ENCODE measurements at regions not wholly inside any gene's neighbourhood (a gene's known extent, or its start where the extent isn't known, plus 50 kb on each side); places are given as distances from the start of the nearest gene placed in this dataset.

DNA sequence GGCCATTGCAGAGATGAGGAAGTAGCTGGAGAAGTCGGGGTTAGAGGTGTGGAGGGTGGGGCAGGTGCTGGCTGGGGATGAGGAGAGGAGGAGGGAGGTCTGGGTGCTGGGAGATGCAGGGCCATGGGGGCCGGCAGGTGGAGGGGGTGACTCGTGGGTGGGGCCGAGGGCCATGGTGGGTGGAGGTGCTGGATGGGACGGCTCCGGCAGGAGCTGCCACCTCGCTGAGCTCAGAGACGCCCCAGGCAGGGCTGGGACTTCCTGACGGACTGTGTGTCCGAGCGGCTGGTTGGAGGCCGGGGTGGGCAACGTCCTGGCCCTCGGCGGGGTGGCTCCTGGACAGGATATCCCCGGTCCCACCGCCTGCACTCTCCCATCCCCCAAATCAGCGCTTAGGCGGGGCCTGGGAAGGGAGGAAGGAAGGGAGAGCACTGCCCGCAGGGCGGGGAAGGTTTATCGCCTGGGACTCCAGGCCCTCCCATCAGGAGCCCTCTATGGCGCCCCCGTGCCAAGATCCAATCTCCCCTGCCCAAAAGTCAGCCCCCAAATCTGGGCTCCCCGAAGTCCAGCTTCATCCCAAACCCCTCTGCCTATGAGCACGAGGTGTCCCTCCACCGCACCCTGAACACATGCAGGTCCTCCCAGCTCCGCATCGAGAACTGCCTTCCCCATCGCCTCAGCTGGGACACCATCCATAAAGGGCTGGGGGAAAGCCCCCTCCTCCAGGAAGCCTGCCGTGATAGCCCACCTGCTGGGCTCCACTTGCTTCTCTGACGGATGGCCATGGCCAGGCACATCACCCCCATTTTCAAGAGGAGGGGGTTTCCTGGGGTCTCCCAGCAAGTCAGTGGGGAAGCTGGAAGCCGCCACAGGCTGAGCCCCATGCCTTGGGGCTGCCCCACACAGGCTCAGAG lies 58.3 kb upstream of the NOTCH1 start:
- no peak for TF ChIP-seq CTCF (IDR thresholded peaks at IDR 0.05)
- TF ChIP-seq POLR2AphosphoS5 (IDR thresholded peaks at IDR 0.05; ENCODE audit: low read depth, low read length), result no peak

All from Panc1 (cell line).